Liver (tissue), 8 donors: ENCODE measurements at regions not wholly inside any gene's neighbourhood (a gene's known extent, or its start where the extent isn't known, plus 50 kb on each side); places are given as distances from the start of the nearest gene placed in this dataset.
"Not testable (repeated sequence)": the region's sequence is repeated elsewhere in the genome, so short reads cannot be mapped to it uniquely, and the experiment has no call there.

Source experiments
- DNase-seq: peaks from one replicate; pipeline ENCODE4 v3.0.0-alpha.2; 2017; ENCODE audit warnings: low spot score
- H3K27ac ChIP-seq, 2 donors: one replicate each; pipeline ENCODE4 v1.7.0; 2013; ENCODE audit warnings: inconsistent platforms in 2 of 2, low read length in 2 of 2, control low read depth in 1 of 2, low read depth in 1 of 2, mild to moderate bottlenecking in 1 of 2
- H3K27me3 ChIP-seq, 4 donors: one replicate each; pipeline versions ENCODE4 v1.6.1 to v1.7.0; 2013; ENCODE audit warnings: low read length in 3 of 4, inconsistent platforms in 1 of 4, mild to moderate bottlenecking in 1 of 4, moderate library complexity in 1 of 4; ENCODE audit not compliant: control insufficient read depth in 4 of 4, insufficient read depth in 4 of 4
- H3K36me3 ChIP-seq, 4 donors: one replicate each; pipeline versions ENCODE4 v1.6.1 to v1.7.0; 2013; ENCODE audit warnings: low read length in 3 of 4, mild to moderate bottlenecking in 3 of 4, low read depth in 1 of 4, moderate library complexity in 1 of 4; ENCODE audit not compliant: control insufficient read depth in 4 of 4, insufficient read depth in 3 of 4
- H3K4me1 ChIP-seq, 4 donors: one replicate each; pipeline versions ENCODE4 v1.6.1 to v1.7.0; 2013; ENCODE audit warnings: low read length in 3 of 4, mild to moderate bottlenecking in 3 of 4, moderate library complexity in 1 of 4; ENCODE audit not compliant: control insufficient read depth in 4 of 4, insufficient read depth in 4 of 4
- H3K4me3 ChIP-seq, 3 donors: one replicate each; pipeline versions ENCODE4 v1.6.1 to v1.7.0; 2013; ENCODE audit warnings: low read length in 3 of 3, control low read depth in 1 of 3, low read depth in 1 of 3, mild to moderate bottlenecking in 1 of 3
- H3K9ac ChIP-seq, 2 donors: one replicate each; pipeline ENCODE4 v1.7.0; 2013; ENCODE audit warnings: low read length in 2 of 2, mild to moderate bottlenecking in 2 of 2, moderate library complexity in 2 of 2, control low read depth in 1 of 2, low read depth in 1 of 2
- H3K9me3 ChIP-seq, 4 donors: one replicate each; pipeline versions ENCODE4 v1.6.1 to v1.7.0; 2013; ENCODE audit warnings: low read length in 3 of 4; ENCODE audit not compliant: control insufficient read depth in 4 of 4
- EGR1 ChIP-seq, 2 donors: IDR thresholded peaks; 2 replicates each; pipeline ENCODE4 v1.6.1; 2016 to 2018; ENCODE audit warnings: antibody characterized with exemption in 2 of 2, low read depth in 2 of 2
- FOXA1 ChIP-seq: IDR thresholded peaks from 2 replicates; pipeline ENCODE4 v1.6.1; 2016; ENCODE audit warnings: antibody characterized with exemption
- FOXA2 ChIP-seq: IDR thresholded peaks from 2 replicates; pipeline ENCODE4 v1.6.1; 2016; ENCODE audit warnings: antibody characterized with exemption
- GABPA ChIP-seq, 2 donors: IDR thresholded peaks in 1 of 2; conservative IDR thresholded peaks in 1 of 2; 2 replicates each; pipeline ENCODE4 v1.6.1; 2016; ENCODE audit warnings: antibody characterized with exemption in 2 of 2, mild to moderate bottlenecking in 1 of 2, moderate library complexity in 1 of 2
- HNF4A ChIP-seq, 2 donors: conservative IDR thresholded peaks; 2 replicates each; pipeline ENCODE4 v1.6.1; 2016; ENCODE audit warnings: antibody characterized with exemption in 2 of 2, mild to moderate bottlenecking in 2 of 2
- HNF4G ChIP-seq: IDR thresholded peaks from 2 replicates; pipeline ENCODE4 v1.6.1; 2016; ENCODE audit warnings: antibody characterized with exemption
- JUND ChIP-seq, 2 donors: IDR thresholded peaks; 2 replicates each; pipeline ENCODE4 v1.6.1; 2016; ENCODE audit warnings: antibody characterized with exemption in 2 of 2
- NR2F2 ChIP-seq: IDR thresholded peaks from 2 replicates; pipeline ENCODE4 v1.6.1; 2016; ENCODE audit warnings: antibody characterized with exemption
- RAD21 ChIP-seq, 2 donors: IDR thresholded peaks; 2 replicates each; pipeline ENCODE4 v1.6.1; 2016; ENCODE audit warnings: antibody characterized with exemption in 2 of 2, mild to moderate bottlenecking in 2 of 2
- RXRA ChIP-seq, 2 donors: IDR thresholded peaks; 2 replicates each; pipeline ENCODE4 v1.6.1; 2017 to 2018; ENCODE audit warnings: antibody characterized with exemption in 2 of 2, mild to moderate bottlenecking in 1 of 2
- SP1 ChIP-seq: IDR thresholded peaks from 2 replicates; pipeline ENCODE4 v1.6.1; 2018; ENCODE audit warnings: antibody characterized with exemption, mild to moderate bottlenecking
- TAF1 ChIP-seq: conservative IDR thresholded peaks from 2 replicates; pipeline ENCODE4 v1.6.1; 2016; ENCODE audit warnings: antibody characterized with exemption, mild to moderate bottlenecking
- YY1 ChIP-seq: IDR thresholded peaks from 2 replicates; pipeline ENCODE4 v1.6.1; 2016; ENCODE audit warnings: antibody characterized with exemption, mild to moderate bottlenecking
- WGBS: extraction: QIAGEN DNeasy Blood & Tissue Kit; methylation state at CpG from one replicate; pipeline ENCODE4 v1.1.7; 2013; 5-methylcytosine and 5-hydroxymethylcytosine counted together
- TF ChIP-seq, protein P1 (sequence below): IDR thresholded peaks from 2 replicates; pipeline ENCODE4 v1.6.1; 2016; ENCODE audit warnings: antibody characterized with exemption
- TF ChIP-seq, protein P2 (sequence below): IDR thresholded peaks from 2 replicates; pipeline ENCODE4 v1.6.1; 2016; ENCODE audit warnings: antibody characterized with exemption
- TF ChIP-seq, protein P3 (sequence below): fragments of 150-350 bp; IDR thresholded peaks from 2 replicates; pipeline ENCODE4 v1.5.1; 2017; ENCODE audit warnings: improper control_type of control experiment, low read depth, low read length; ENCODE audit not compliant: missing input control
- TF ChIP-seq, protein P4 (sequence below): IDR thresholded peaks from 2 replicates; pipeline ENCODE4 v1.6.1; 2016; ENCODE audit warnings: antibody characterized with exemption, mild to moderate bottlenecking
- TF ChIP-seq, protein P5 (sequence below): IDR thresholded peaks from 2 replicates; pipeline ENCODE4 v1.6.1; 2016; ENCODE audit warnings: antibody characterized with exemption
- donor health status: healthy.
- donor health status: healthy.
- donor health status: healthy.
- donor health status: healthy.
- donor health status: healthy.

DNA sequence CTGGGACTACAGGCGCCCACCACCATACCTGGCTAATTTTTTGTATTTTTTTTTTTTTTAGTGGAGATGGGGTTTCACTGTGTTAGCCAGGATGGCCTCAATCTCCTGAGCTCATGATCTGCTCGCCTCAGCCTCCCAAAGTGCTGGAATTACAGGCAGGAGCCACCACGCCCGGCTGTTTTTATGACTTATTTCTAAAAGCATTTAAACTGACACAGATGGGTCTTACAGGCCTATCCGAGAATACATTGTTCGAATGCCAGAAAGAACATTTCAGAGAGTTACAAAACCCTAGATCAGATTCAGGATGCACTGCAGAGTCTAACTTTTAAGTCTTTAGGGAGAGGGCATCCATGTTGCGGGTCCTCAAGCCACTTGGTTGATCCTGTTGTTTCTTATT is 234.7 kb upstream of the MAF start:
- 95% methylated on average over 7 of the region's 7 CpGs for WGBS
- Histone ChIP-seq H3K27me3 (no peaks in the 10 kb centered on the region), H3K27ac (no peak overlapping the region), H3K36me3 (no peaks in the 10 kb centered on the region), H3K4me1 (no peaks in the 10 kb centered on the region), H3K9ac (no peak overlapping the region), H3K9me3 (no peaks in the 10 kb centered on the region), H3K4me3 (no peak overlapping the region)
- no peak for DNase-seq
- TF ChIP-seq RXRA (IDR thresholded peaks at IDR 0.05) (no peak), FOXA2 (no peak), GABPA (IDR thresholded peaks at IDR 0.05 in 1 of 2, conservative IDR thresholded peaks at IDR 0.05 in 1 of 2) (no peak), HNF4A (conservative IDR thresholded peaks at IDR 0.05) (no peak), TAF1 (no peak), HNF4G (no peak), FOXA1 (no peak)
- TF ChIP-seq, protein P1, sequence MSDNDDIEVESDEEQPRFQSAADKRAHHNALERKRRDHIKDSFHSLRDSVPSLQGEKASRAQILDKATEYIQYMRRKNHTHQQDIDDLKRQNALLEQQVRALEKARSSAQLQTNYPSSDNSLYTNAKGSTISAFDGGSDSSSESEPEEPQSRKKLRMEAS = no peak
- TF ChIP-seq, protein P2, sequence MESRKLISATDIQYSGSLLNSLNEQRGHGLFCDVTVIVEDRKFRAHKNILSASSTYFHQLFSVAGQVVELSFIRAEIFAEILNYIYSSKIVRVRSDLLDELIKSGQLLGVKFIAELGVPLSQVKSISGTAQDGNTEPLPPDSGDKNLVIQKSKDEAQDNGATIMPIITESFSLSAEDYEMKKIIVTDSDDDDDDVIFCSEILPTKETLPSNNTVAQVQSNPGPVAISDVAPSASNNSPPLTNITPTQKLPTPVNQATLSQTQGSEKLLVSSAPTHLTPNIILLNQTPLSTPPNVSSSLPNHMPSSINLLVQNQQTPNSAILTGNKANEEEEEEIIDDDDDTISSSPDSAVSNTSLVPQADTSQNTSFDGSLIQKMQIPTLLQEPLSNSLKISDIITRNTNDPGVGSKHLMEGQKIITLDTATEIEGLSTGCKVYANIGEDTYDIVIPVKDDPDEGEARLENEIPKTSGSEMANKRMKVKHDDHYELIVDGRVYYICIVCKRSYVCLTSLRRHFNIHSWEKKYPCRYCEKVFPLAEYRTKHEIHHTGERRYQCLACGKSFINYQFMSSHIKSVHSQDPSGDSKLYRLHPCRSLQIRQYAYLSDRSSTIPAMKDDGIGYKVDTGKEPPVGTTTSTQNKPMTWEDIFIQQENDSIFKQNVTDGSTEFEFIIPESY = no peak

DNA sequence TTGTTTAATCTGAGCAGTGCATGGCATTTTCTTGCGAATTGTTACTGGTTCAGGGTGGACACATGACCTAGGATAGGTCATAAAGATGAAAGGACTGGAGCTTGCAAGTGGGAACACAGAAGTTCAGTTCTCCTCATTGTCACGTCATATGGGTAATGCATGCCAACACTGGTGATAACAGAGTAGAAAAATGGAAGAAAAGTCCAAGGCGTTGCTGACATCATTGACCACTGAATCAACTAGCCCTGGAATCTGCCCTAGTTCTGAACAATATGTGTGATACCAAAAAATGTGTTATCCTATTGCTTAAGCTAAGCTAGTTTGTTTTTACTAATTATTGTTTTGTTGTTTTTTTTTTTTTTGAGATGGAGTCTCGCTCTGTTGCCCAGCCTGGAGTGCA is 234.2 kb upstream of the MAF start:
- Histone ChIP-seq H3K4me1 (no peaks in the 10 kb centered on the region), H3K27me3 (no peaks in the 10 kb centered on the region), H3K36me3 (no peaks in the 10 kb centered on the region), H3K27ac (no peak overlapping the region), H3K9me3 (no peaks in the 10 kb centered on the region), H3K9ac (no peak overlapping the region), H3K4me3 (no peak overlapping the region)
- TF ChIP-seq, protein P2 = no peak
- TF ChIP-seq, protein P3, sequence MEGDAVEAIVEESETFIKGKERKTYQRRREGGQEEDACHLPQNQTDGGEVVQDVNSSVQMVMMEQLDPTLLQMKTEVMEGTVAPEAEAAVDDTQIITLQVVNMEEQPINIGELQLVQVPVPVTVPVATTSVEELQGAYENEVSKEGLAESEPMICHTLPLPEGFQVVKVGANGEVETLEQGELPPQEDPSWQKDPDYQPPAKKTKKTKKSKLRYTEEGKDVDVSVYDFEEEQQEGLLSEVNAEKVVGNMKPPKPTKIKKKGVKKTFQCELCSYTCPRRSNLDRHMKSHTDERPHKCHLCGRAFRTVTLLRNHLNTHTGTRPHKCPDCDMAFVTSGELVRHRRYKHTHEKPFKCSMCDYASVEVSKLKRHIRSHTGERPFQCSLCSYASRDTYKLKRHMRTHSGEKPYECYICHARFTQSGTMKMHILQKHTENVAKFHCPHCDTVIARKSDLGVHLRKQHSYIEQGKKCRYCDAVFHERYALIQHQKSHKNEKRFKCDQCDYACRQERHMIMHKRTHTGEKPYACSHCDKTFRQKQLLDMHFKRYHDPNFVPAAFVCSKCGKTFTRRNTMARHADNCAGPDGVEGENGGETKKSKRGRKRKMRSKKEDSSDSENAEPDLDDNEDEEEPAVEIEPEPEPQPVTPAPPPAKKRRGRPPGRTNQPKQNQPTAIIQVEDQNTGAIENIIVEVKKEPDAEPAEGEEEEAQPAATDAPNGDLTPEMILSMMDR = no peak
- no peak for TF ChIP-seq JUND (IDR thresholded peaks at IDR 0.05)
- TF ChIP-seq NR2F2 = no peak
- TF ChIP-seq EGR1 (IDR thresholded peaks at IDR 0.05; ENCODE audit: low read depth in 2 of 2) = no peak
- TF ChIP-seq, protein P1 = no peak
- no peak for TF ChIP-seq HNF4A (conservative IDR thresholded peaks at IDR 0.05)
- TF ChIP-seq, protein P4, sequence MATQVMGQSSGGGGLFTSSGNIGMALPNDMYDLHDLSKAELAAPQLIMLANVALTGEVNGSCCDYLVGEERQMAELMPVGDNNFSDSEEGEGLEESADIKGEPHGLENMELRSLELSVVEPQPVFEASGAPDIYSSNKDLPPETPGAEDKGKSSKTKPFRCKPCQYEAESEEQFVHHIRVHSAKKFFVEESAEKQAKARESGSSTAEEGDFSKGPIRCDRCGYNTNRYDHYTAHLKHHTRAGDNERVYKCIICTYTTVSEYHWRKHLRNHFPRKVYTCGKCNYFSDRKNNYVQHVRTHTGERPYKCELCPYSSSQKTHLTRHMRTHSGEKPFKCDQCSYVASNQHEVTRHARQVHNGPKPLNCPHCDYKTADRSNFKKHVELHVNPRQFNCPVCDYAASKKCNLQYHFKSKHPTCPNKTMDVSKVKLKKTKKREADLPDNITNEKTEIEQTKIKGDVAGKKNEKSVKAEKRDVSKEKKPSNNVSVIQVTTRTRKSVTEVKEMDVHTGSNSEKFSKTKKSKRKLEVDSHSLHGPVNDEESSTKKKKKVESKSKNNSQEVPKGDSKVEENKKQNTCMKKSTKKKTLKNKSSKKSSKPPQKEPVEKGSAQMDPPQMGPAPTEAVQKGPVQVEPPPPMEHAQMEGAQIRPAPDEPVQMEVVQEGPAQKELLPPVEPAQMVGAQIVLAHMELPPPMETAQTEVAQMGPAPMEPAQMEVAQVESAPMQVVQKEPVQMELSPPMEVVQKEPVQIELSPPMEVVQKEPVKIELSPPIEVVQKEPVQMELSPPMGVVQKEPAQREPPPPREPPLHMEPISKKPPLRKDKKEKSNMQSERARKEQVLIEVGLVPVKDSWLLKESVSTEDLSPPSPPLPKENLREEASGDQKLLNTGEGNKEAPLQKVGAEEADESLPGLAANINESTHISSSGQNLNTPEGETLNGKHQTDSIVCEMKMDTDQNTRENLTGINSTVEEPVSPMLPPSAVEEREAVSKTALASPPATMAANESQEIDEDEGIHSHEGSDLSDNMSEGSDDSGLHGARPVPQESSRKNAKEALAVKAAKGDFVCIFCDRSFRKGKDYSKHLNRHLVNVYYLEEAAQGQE = no peak
- no peak for TF ChIP-seq SP1
- TF ChIP-seq YY1 = no peak
- TF ChIP-seq GABPA (IDR thresholded peaks at IDR 0.05 in 1 of 2, conservative IDR thresholded peaks at IDR 0.05 in 1 of 2) = no peak
- TF ChIP-seq FOXA2 = no peak
- TF ChIP-seq RAD21 (IDR thresholded peaks at IDR 0.05) = no peak
- no peak for TF ChIP-seq TAF1
- TF ChIP-seq RXRA (IDR thresholded peaks at IDR 0.05) = no peak
- no peak for TF ChIP-seq HNF4G
- TF ChIP-seq, protein P5, sequence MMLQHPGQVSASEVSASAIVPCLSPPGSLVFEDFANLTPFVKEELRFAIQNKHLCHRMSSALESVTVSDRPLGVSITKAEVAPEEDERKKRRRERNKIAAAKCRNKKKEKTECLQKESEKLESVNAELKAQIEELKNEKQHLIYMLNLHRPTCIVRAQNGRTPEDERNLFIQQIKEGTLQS = no peak
- no peak for TF ChIP-seq FOXA1
- no peak for DNase-seq
- 92% methylated on average over 4 of the region's 4 CpGs for WGBS

DNA sequence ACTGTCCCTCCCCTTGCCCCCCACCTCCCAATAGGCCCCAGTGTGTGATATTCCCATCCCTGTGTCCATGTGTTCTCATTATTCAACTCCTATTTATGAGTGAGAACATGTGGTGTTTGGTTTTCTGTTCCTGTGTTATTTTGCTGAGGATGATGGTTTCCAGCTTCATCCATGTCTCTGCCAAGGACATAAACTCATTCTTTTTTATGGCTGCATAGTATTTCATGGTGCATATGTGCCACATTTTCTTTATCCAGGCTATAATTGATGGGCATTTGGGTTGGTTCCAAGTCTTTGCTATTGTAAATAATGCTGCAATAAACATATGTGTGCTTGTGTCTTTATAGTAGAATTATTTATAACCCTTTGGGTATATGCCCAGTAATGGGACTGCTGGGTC is 233.5 kb upstream of the MAF start:
- not testable (repeated sequence) for DNase-seq, H3K9ac ChIP-seq, H3K9me3 ChIP-seq, H3K27me3 ChIP-seq, H3K4me1 ChIP-seq, H3K36me3 ChIP-seq, H3K27ac ChIP-seq, H3K4me3 ChIP-seq
